ENCODE measurements at regions not wholly inside any gene's neighbourhood (a gene's known extent, or its start where the extent isn't known, plus 50 kb on each side); places are given as distances from the start of the nearest gene placed in this dataset.

DNA sequence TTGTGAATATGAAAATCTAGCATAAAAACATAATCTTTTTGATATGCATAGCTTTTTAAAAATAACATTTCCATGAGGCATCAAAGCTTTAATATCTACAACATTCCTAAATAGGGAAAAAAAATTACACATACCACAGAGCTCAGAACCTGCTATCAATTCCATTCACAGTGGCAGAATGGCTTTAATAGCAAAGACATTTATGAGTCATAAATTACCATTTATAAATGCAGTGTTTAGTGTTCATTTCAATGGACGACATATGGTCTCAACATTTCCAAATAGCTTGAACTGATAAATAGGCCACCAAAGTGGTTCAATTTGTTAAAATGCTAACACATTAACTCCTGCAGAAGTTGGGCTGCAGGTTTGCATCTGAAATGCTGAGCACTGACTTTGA is 600.6 kb upstream of the SETBP1 start:
- DNase-seq = no peak

DNA sequence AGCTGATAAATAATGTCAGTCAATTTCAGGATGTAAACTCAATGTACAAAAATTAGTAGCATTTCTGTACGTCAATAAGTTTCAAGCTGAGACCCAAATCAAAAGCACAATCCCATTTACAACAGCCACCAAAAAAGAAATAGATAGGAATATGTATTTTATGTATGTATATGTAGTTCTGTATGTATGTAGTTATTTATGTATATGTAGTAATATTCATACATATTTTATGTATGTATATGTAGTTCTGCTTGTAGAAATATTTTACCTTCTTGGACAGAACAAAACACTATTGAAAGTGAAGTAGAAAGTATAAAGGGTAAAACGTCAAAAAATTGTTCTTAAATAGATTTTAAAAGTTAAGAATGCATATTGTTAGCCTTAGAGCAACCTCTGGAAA is 591.0 kb upstream of the SETBP1 start:
- no peak for DNase-seq

GRCh38 chr18:44090453-44090852 is 590.2 kb upstream of the SETBP1 start:
- DNase-seq = no peak

GRCh38 chr18:44093253-44093652 is 587.4 kb upstream of the SETBP1 start:
- DNase-seq = no peak

DNA sequence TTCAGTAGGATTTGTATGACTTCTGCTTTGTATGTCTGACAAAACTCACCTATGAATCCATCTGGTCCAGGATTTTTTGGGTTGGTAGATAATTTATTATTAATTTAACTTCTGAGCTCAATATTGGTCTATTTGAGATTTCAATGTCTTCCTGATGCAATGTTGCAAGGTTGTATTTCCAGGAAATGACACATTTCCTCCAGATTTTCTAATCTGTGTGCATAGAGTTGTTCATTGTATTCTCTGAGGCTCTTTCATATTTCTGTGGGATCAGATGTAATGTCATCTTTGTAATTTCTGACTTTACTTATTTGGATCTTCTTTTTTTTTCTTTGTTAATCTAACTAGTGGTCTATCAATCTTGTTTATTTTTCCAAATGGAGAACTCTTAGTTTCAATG is 584.7 kb upstream of the SETBP1 start:
- no peak for DNase-seq

- DNase-seq = peak; percentile 39
Measured at GRCh38 chr18:44098551-44099098, 582.1 kb upstream of the SETBP1 start.

DNA sequence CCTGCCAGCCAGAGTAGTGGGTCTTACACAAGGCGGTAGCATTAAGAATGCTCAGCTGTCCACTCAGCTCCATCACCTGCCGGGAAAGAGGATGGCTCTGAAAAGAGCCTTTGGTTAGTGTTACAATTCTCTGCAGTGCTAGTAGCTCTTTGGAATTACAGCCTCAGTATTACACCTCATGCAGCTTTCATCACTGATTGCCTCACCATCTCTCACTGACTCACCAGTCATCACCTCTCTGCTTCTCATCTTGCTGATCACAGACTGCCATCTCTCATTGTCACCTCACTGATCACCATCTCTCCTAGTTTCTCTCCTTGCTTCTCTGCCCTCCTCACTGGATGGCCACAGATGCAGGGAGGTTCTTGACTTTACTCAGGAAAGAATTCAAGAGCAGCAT is 573.5 kb upstream of the SETBP1 start:
- DNase-seq = no peak

DNA sequence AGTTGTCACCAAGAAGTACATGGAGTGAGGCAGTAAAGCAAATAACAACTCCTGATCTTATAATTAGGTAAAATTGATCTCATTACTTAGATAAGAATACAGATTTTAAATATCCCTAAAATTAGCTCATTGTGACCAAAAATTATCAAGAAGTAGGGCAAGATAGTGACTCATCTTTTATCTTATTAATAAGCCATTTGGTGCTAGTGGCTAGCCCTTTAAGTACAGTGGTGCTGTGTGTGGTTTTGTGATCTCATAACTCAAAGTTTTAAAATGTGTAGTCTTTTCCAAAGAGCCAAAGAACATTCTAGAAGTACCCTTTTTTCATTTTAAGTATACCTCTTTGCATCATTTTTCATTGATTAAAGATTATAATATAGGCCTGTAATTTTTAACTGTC is 569.4 kb upstream of the SETBP1 start:
- DNase-seq = no peak

DNA sequence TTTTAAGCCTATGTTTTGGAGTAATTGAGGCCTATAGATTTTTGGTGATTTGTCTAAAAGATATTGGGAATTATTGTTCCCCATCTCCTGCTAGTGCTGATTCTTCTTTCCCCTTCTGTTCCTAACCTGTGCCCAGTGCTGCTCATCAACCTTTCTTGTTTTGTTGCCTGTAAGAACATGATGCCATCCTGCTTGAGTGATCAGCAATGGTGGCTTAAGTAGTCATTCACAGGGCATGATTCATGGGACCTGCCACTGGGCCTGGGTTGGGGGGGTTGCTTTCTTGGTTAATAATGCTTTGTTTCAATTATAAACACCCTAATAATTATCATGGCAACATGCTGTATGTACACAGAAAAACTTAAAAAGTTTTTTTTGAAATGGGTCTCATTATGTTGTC is 562.9 kb upstream of the SETBP1 start:
- DNase-seq = no peak

DNA sequence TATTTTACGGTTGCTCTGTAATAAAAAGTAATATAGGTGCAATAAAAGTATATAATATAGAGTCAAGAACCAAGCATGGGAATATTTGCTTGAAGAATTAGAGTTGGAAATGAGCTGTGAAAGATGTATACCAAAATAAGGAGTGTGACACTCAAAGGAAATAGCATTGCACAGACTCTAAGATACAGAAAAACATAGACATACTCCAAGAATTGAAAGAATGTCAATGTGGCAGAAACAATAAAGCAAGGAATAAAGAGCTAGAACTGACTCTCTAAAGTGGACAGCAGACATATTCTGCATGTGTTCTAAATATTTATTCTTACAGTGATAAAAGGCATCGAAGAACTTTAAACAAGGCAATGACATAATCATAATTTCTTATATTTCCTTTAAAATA is 561.1 kb upstream of the SETBP1 start:
- no peak for DNase-seq

DNA sequence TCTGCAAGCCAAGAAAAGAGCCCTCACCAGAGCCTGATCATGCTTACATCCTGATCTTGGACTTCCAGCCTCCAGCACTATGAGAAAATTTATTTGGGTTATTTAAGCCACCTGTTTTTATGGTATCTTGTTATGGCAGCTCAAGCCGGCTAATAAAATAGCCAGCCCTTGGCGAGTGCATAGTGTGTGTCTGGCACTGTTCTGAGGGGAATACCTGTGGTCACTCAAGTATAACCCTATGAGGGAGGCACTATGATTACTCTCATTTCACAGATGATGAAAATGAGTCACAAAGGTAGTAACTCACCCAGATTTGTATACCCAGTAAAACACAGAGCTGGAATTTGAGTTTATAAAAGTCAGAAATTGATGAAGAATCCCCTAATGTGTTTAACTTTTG is 556.9 kb upstream of the SETBP1 start:
- no peak for DNase-seq

GRCh38 chr18:44125446-44125845 is 555.2 kb upstream of the SETBP1 start:
- DNase-seq = no peak

DNA sequence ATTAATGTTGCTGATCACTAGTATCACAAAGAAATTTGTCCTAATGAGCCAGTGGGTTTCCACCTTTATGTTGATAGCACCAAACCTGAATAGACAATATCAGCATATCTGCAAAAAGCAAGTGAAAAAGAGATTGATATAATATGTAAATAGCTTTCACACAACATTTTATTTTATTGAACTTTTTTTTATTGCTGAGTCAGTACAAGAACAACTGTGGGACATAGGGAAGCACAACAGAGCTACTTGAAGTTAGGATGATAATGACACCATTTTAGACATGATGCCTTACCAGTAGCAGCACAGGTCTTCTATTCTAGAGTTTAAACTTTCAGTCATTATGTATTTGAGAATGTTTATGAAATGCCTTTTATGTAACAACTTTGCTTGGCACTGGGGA is 554.1 kb upstream of the SETBP1 start:
- DNase-seq = no peak

DNA sequence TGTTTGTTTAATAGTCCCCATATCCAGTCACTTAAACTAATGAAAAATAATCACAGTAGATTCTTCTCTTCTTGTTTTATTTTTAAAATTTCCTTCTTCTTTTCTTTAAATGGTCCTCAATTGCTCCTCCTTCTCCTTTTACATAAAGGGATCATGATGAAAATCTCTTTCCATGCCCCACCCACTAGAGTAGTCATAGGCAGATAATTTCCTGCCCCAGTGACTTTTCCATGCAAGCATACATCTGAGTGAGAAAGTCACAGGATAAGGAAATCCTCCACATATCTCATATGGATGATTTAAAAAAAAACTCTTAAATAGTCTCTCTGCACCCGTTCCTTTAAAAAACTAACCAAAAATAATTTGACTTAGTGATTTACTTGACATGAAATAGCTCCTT is 552.3 kb upstream of the SETBP1 start:
- DNase-seq = no peak

DNA sequence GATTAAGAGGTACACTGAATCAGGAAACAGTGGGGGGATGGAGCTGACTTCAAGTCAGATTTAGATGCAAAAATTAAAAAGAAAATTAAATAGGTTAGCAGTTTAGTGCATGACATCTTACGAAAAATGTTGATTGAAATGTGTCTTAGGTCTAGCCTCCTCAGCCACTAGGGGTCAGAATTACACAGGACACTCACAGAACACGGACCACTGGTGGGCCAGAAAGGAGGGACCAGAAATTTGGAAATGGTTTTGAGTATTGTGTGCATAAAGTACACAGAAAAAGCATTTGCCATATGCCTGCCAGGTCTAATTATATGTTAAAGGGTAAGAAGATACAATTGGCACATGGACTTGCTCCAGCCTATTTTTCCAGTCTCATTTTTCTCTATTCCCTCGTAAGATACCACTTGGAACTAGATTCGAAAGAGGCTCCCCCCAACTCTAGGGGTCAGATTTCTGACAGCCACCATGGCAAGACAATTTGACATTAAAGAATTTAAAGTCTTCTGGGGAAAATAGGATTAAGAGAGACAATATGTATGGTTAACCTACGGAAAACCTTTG is 550.2 kb upstream of the SETBP1 start:
- peak; percentile 29 for DNase-seq

- no peak for DNase-seq
Measured at GRCh38 chr18:44133483-44133882, 547.2 kb upstream of the SETBP1 start.

DNA sequence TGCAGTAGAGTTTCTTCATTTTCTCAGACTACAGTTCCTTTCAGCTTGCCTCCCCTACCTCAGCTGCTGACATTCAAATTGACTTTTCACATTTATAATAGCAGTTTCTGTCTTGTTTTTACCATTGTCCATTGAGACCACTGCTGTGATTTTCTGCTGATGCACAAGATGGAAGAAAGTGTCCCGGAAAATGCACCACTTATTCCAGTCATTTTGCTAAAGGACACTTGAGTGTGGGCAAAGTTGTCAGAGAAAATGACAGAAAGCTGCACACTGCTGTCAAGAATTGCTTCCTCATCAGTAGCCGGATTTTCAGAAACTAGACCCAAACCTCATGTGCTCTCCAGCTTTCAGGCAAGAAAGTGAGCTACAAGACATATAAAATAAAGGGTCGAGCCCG is 546.2 kb upstream of the SETBP1 start:
- DNase-seq = no peak

GRCh38 chr18:44135741-44136140 is 544.9 kb upstream of the SETBP1 start:
- DNase-seq = no peak

GRCh38 chr18:44136326-44136725 is 544.4 kb upstream of the SETBP1 start:
- no peak for DNase-seq

DNA sequence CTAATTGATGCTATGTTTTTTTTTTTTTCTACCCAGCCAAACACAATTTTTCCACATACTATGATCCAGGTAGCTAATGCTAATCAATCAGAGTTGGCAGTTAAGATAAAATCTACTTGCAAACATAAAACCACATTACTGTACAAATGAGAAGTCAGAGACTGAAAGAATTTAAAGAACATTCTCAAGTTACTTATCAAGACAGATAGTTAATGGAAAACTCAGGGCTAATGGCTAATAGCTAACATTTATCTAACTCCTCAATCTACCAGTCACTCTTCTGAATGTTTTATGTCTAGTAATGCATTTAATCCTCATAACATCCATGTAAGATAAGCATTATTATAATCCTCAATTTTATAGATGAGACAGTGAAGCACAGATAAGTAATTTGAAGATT is 537.6 kb upstream of the SETBP1 start:
- DNase-seq = no peak

- DNase-seq = no peak
Measured at GRCh38 chr18:44149706-44150105, 531.0 kb upstream of the SETBP1 start.

- DNase-seq = no peak
Measured at GRCh38 chr18:44153981-44154380, 526.7 kb upstream of the SETBP1 start.

GRCh38 chr18:44156126-44156525 is 524.6 kb upstream of the SETBP1 start:
- no peak for DNase-seq

GRCh38 chr18:44156776-44157335 is 523.8 kb upstream of the SETBP1 start:
- DNase-seq = no peak

DNA sequence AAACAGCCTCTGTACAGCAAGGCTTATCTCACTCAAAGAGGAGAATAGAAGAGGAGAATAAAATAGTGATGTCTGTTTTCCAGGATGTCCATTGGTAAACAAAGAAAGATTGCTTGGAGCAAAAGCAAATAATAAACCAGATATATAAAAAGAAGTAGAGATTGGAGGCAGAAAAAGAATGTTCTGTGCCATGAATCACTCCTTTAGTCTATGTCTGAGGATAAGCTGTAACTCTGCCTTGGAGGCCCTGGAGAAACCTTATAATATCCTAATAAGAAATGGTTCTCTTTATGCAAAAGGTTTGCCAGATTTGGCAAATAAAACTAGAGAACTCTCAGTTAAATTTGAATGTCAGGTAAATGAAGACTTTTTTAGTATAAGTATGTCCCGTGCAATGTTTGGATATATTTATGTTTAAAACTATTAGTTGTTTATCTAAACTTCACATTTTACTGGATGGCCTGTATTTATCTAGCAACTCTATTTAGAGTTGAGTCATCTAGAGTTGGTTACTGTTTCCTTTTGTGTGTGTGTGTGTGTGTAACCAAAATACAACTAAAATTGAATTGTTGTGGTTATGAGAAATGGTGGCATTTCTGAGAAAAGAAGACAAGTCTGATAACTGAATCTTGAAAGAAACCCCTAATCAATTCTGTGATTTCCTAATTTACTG is 510.3 kb upstream of the SETBP1 start:
- DNase-seq = no peak
